Stimulated activated memory B cell treated with anti-CD40 and anti-IgM and Interleukin-4, amounts not matched to agents 10 μg/mL and 1 μg/mL and 100 μg/mL, for 72 hours (primary cell): ENCODE measurements at regions not wholly inside any gene's neighbourhood (a gene's known extent, or its start where the extent isn't known, plus 50 kb on each side); places are given as distances from the start of the nearest gene placed in this dataset.

Source experiments
- ATAC-seq: fragments of 150-1000 bp; cut with Tn5 transposase; 2 replicates; pipeline ENCODE4 v1.10.0; 2021
- H3K27ac Mint-ChIP-seq: one replicate; pipeline ENCODE4 v1.8.0; 2022; ENCODE audit warnings: mild to moderate bottlenecking, mixed read lengths
- H3K27me3 Mint-ChIP-seq: one replicate; pipeline ENCODE4 v1.8.0; 2022; ENCODE audit warnings: mixed read lengths
- H3K36me3 Mint-ChIP-seq: one replicate; pipeline ENCODE4 v1.8.0; 2022; ENCODE audit warnings: mixed read lengths
- H3K4me1 Mint-ChIP-seq: one replicate; pipeline ENCODE4 v1.8.0; 2022; ENCODE audit warnings: mixed read lengths
- H3K4me3 Mint-ChIP-seq: one replicate; pipeline ENCODE4 v1.8.0; 2022; ENCODE audit warnings: mild to moderate bottlenecking, moderate library complexity, mixed read lengths
- H3K9me3 Mint-ChIP-seq: one replicate; pipeline ENCODE4 v1.8.0; 2022; ENCODE audit warnings: mixed read lengths

GRCh38 chr18:64993695-64994094 lies 757.1 kb upstream of the CDH7 start:
- no peak for ATAC-seq
- Mint-ChIP-seq H3K4me1 (no peaks in the 10 kb centered on the region), H3K9me3 (no peaks in the 10 kb centered on the region), H3K36me3 (no peaks in the 10 kb centered on the region), H3K4me3 (no peak overlapping the region), H3K27ac (no peak overlapping the region), H3K27me3 (no peaks in the 10 kb centered on the region)

- Mint-ChIP-seq H3K4me3 (no peak overlapping the region), H3K27me3 (no peaks in the 10 kb centered on the region), H3K36me3 (no peaks in the 10 kb centered on the region), H3K27ac (no peak overlapping the region), H3K4me1 (no peaks in the 10 kb centered on the region), H3K9me3 (no peaks in the 10 kb centered on the region)
- ATAC-seq = no peak
These were observed 758.2 kb upstream of the CDH7 start for GRCh38 chr18:64992654-64993053.

- no peaks in the 10 kb centered on the region for H3K27me3 Mint-ChIP-seq
- H3K36me3 Mint-ChIP-seq = no peaks in the 10 kb centered on the region
- H3K4me1 Mint-ChIP-seq = no peaks in the 10 kb centered on the region
- no peak overlapping the region for H3K27ac Mint-ChIP-seq
- no peak for ATAC-seq
- H3K9me3 Mint-ChIP-seq = no peaks in the 10 kb centered on the region
- no peak overlapping the region for H3K4me3 Mint-ChIP-seq
These were observed 759.7 kb upstream of the CDH7 start for GRCh38 chr18:64991102-64991501.

GRCh38 chr18:64986906-64987495 lies 763.8 kb upstream of the CDH7 start:
- H3K27ac Mint-ChIP-seq = no peak overlapping the region
- H3K4me3 Mint-ChIP-seq = no peak overlapping the region
- no peak for ATAC-seq
- no peaks in the 10 kb centered on the region for H3K27me3 Mint-ChIP-seq
- no peaks in the 10 kb centered on the region for H3K9me3 Mint-ChIP-seq
- H3K36me3 Mint-ChIP-seq = no peaks in the 10 kb centered on the region
- H3K4me1 Mint-ChIP-seq = no peaks in the 10 kb centered on the region

- H3K27me3 Mint-ChIP-seq = no peaks in the 10 kb centered on the region
- H3K9me3 Mint-ChIP-seq = no peaks in the 10 kb centered on the region
- no peaks in the 10 kb centered on the region for H3K4me1 Mint-ChIP-seq
- no peak overlapping the region for H3K27ac Mint-ChIP-seq
- no peak overlapping the region for H3K4me3 Mint-ChIP-seq
- ATAC-seq = peak; percentile 57
- no peaks in the 10 kb centered on the region for H3K36me3 Mint-ChIP-seq
These were observed 767.1 kb upstream of the CDH7 start for GRCh38 chr18:64983497-64984238.

- no peak overlapping the region for H3K27ac Mint-ChIP-seq
- H3K4me3 Mint-ChIP-seq = no peak overlapping the region
- no peaks in the 10 kb centered on the region for H3K4me1 Mint-ChIP-seq
- no peaks in the 10 kb centered on the region for H3K9me3 Mint-ChIP-seq
- ATAC-seq = no peak
- H3K27me3 Mint-ChIP-seq = no peaks in the 10 kb centered on the region
- H3K36me3 Mint-ChIP-seq = no peaks in the 10 kb centered on the region
These were observed 768.3 kb upstream of the CDH7 start for GRCh38 chr18:64982414-64983055.

GRCh38 chr18:64981915-64982314 lies 768.9 kb upstream of the CDH7 start:
- Mint-ChIP-seq H3K4me3 (no peak overlapping the region), H3K36me3 (no peaks in the 10 kb centered on the region), H3K9me3 (no peaks in the 10 kb centered on the region), H3K27me3 (no peaks in the 10 kb centered on the region), H3K4me1 (no peaks in the 10 kb centered on the region), H3K27ac (no peak overlapping the region)
- ATAC-seq = no peak

- H3K4me1 Mint-ChIP-seq = no peaks in the 10 kb centered on the region
- H3K27me3 Mint-ChIP-seq = no peaks in the 10 kb centered on the region
- no peaks in the 10 kb centered on the region for H3K36me3 Mint-ChIP-seq
- no peak overlapping the region for H3K4me3 Mint-ChIP-seq
- no peak for ATAC-seq
- no peaks in the 10 kb centered on the region for H3K9me3 Mint-ChIP-seq
- H3K27ac Mint-ChIP-seq = no peak overlapping the region
These were observed 771.0 kb upstream of the CDH7 start for GRCh38 chr18:64979791-64980190.

GRCh38 chr18:64974391-64975125 lies 776.3 kb upstream of the CDH7 start:
- no peak overlapping the region for H3K27ac Mint-ChIP-seq
- H3K4me3 Mint-ChIP-seq = no peak overlapping the region
- H3K4me1 Mint-ChIP-seq = no peaks in the 10 kb centered on the region
- ATAC-seq = no peak
- H3K9me3 Mint-ChIP-seq = no peaks in the 10 kb centered on the region
- H3K36me3 Mint-ChIP-seq = no peaks in the 10 kb centered on the region
- H3K27me3 Mint-ChIP-seq = no peaks in the 10 kb centered on the region

GRCh38 chr18:64972545-64972944 lies 778.3 kb upstream of the CDH7 start:
- H3K36me3 Mint-ChIP-seq = no peaks in the 10 kb centered on the region
- no peaks in the 10 kb centered on the region for H3K27me3 Mint-ChIP-seq
- H3K9me3 Mint-ChIP-seq = no peaks in the 10 kb centered on the region
- no peak overlapping the region for H3K4me3 Mint-ChIP-seq
- H3K27ac Mint-ChIP-seq = no peak overlapping the region
- H3K4me1 Mint-ChIP-seq = no peaks in the 10 kb centered on the region
- no peak for ATAC-seq

GRCh38 chr18:64966667-64967066 lies 784.1 kb upstream of the CDH7 start:
- Mint-ChIP-seq H3K27ac (no peak overlapping the region), H3K27me3 (no peaks in the 10 kb centered on the region), H3K4me1 (no peaks in the 10 kb centered on the region), H3K4me3 (no peak overlapping the region), H3K9me3 (no peaks in the 10 kb centered on the region), H3K36me3 (no peaks in the 10 kb centered on the region)
- no peak for ATAC-seq

- Mint-ChIP-seq H3K27ac (no peak overlapping the region), H3K27me3 (no peaks in the 10 kb centered on the region), H3K4me1 (no peaks in the 10 kb centered on the region), H3K9me3 (no peaks in the 10 kb centered on the region), H3K4me3 (no peak overlapping the region), H3K36me3 (no peaks in the 10 kb centered on the region)
- ATAC-seq = no peak
These were observed 794.3 kb upstream of the CDH7 start for GRCh38 chr18:64956465-64956864.

- no peaks in the 10 kb centered on the region for H3K27me3 Mint-ChIP-seq
- H3K9me3 Mint-ChIP-seq = peaks cover 8% of the 10 kb centered on the region
- H3K4me1 Mint-ChIP-seq = no peaks in the 10 kb centered on the region
- H3K36me3 Mint-ChIP-seq = no peaks in the 10 kb centered on the region
- H3K27ac Mint-ChIP-seq = no peak overlapping the region
- no peak overlapping the region for H3K4me3 Mint-ChIP-seq
- no peak for ATAC-seq
These were observed 800.9 kb upstream of the CDH7 start for GRCh38 chr18:64949885-64950284.

GRCh38 chr18:64936671-64937070 lies 787.8 kb upstream of the LINC00305 start:
- H3K4me3 Mint-ChIP-seq = no peak overlapping the region
- H3K36me3 Mint-ChIP-seq = no peaks in the 10 kb centered on the region
- H3K9me3 Mint-ChIP-seq = no peaks in the 10 kb centered on the region
- H3K27ac Mint-ChIP-seq = no peak overlapping the region
- ATAC-seq = no peak
- H3K27me3 Mint-ChIP-seq = no peaks in the 10 kb centered on the region
- no peaks in the 10 kb centered on the region for H3K4me1 Mint-ChIP-seq

- Mint-ChIP-seq H3K4me1 (no peaks in the 10 kb centered on the region), H3K9me3 (no peaks in the 10 kb centered on the region), H3K36me3 (no peaks in the 10 kb centered on the region), H3K4me3 (no peak overlapping the region), H3K27me3 (no peaks in the 10 kb centered on the region), H3K27ac (no peak overlapping the region)
- ATAC-seq = no peak
These were observed 780.1 kb upstream of the LINC00305 start for GRCh38 chr18:64929036-64929435.
